ENCODE measurements at regions not wholly inside any gene's neighbourhood (a gene's known extent, or its start where the extent isn't known, plus 50 kb on each side); places are given as distances from the start of the nearest gene placed in this dataset.

- H3K4me3 ChIP-seq (ENCODE audit: low read depth, low read length): no peak overlapping the region
- DNase-seq (ENCODE audit: low read depth): no peak
- no peak for TF ChIP-seq CTCF (IDR thresholded peaks at IDR 0.05; ENCODE audit: low read depth, low read length, missing control alignments)
These were observed 57.8 kb downstream of the BARX1 start for GRCh38 chr9:93897075-93897970.

- DNase-seq (ENCODE audit: low read depth): no peak
- TF ChIP-seq CTCF (IDR thresholded peaks at IDR 0.05; ENCODE audit: low read depth, low read length, missing control alignments): no peak
- no peak overlapping the region for H3K4me3 ChIP-seq (ENCODE audit: low read depth, low read length)
These were observed 58.6 kb downstream of the BARX1 start for GRCh38 chr9:93896496-93897033.

- no peak for DNase-seq (ENCODE audit: low read depth)
- no peak for TF ChIP-seq CTCF (IDR thresholded peaks at IDR 0.05; ENCODE audit: low read depth, low read length, missing control alignments)
These were observed 59.1 kb downstream of the BARX1 start for GRCh38 chr9:93896093-93896492.

GRCh38 chr9:93895535-93895934, 59.6 kb downstream of the BARX1 start:
- no peak for TF ChIP-seq CTCF (IDR thresholded peaks at IDR 0.05; ENCODE audit: low read depth, low read length, missing control alignments)
- no peak overlapping the region for H3K4me3 ChIP-seq (ENCODE audit: low read depth, low read length)
- DNase-seq (ENCODE audit: low read depth): no peak

More at GRCh38 chr9:93896093-93896492, 59.1 kb downstream of the BARX1 start:
- no peak overlapping the region for H3K4me3 ChIP-seq (ENCODE audit: low read depth, low read length)

- TF ChIP-seq CTCF (IDR thresholded peaks at IDR 0.05; ENCODE audit: low read depth, low read length, missing control alignments): no peak
- DNase-seq (ENCODE audit: low read depth): no peak
- H3K4me3 ChIP-seq (ENCODE audit: low read depth, low read length): no peak overlapping the region
These were observed 60.5 kb downstream of the BARX1 start for GRCh38 chr9:93894691-93895079.

- no peak for TF ChIP-seq CTCF (IDR thresholded peaks at IDR 0.05; ENCODE audit: low read depth, low read length, missing control alignments)
- DNase-seq (ENCODE audit: low read depth): no peak
- no peak overlapping the region for H3K4me3 ChIP-seq (ENCODE audit: low read depth, low read length)
These were observed 61.1 kb downstream of the BARX1 start for GRCh38 chr9:93893899-93894690.

All from GM12864 (cell line).